HG02885 (cell line): ENCODE measurements at regions not wholly inside any gene's neighbourhood (a gene's known extent, or its start where the extent isn't known, plus 50 kb on each side); places are given as distances from the start of the nearest gene placed in this dataset.
"Not testable (repeated sequence)": the region's sequence is repeated elsewhere in the genome, so short reads cannot be mapped to it uniquely, and the experiment has no call there.

Experiments
- ATAC-seq: cut with Tn5 transposase; IDR thresholded peaks from one replicate; pipeline ENCODE4 v1.9.1; 2021; ENCODE audit warnings: mild to moderate bottlenecking; ENCODE audit not compliant: unreplicated experiment, poor library complexity

DNA sequence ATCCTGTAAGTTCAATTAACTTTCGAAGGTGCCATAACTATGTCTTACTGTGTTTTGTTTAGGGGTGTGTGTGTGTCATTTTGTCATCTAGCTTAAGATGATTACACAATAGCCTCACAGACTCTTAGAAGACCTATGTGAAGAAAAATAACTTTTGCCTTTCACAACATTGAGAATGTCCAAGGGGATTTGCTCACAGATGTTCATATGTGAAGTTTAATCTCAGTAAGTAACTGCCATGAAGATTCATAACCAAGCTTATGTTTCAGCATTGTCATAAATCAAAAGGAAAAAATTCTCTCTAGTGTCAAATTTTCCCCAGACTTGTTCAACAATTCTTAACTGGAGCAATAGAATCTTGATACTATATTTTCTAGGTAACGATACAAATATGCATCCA lies 226.1 kb upstream of the PRKD1 start:
- ATAC-seq, result no peak

DNA sequence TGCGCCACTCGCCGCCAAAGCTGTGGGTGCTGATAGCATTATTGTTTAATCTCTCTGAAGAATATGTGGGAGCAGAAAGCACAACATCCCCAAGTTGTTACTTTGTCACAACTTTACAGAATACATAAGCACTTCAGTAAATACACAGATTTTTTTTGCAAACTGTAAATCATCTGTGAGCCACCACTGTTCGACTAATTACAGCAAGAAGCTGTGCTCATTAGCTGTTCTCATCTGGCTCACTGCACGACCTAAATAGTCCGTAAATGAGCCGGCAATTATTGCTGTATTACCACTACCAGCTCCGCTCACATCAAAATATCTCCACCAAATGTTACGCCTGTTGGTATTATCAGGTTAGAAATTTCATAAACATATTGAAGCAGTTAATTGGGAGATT lies 228.9 kb upstream of the PRKD1 start:
- no peak for ATAC-seq

DNA sequence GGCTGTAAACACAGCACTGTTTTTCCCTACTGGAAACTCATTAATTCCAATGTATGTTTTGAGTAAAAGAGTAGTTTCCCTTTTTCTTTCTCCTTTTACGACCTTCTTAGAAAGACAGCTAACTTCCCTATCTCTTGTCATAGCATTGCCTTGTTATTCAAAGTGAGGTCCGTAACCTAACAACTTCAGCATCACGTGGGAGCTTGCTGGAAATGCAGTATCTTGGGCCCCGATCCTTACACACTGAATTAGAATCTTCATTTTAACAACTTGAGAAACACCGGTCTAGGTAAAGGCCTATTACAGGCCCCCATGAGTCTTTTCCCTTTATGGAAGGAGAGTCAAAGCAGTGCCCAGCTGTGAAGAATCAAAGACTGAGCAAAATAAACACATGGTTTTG lies 230.7 kb upstream of the PRKD1 start:
- no peak for ATAC-seq

DNA sequence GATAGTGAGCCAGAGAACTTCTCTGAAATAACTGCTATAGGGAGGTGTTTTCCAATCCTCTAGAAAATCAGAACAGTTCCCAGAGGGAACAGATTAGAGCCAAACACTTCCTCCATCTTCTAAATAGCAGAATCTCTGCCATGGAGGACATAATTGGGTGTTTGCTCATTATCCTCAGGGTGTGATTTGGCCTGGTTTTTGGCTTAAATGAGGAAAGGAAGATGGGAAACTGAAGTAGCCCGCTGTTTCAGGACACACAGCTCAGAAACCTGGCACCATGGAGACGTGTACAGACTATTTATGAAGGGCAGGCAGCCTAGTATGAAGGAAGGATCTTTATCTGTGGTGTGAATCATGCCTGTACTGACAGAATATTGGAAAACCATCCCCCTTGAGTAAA lies 231.7 kb upstream of the PRKD1 start:
- ATAC-seq, result no peak

DNA sequence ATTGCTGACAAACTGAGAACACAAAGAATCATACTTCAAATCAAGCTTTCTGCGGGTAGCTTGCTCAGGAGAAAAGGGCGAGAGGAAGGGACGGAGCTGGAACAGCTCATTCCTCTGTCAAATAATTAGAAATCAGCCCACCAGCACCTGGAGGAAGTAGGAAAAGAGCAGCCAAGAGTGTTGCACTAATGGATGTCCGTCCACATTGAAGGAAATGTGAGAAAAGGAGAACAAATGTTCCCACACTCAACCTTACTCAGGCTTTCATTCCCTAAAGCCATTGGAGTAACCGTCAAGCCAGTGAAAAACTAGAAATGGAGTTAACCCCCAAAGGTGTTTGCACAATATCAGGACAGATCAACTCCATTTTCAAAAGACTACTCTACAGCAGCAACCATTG lies 233.0 kb upstream of the PRKD1 start:
- ATAC-seq, result no peak

DNA sequence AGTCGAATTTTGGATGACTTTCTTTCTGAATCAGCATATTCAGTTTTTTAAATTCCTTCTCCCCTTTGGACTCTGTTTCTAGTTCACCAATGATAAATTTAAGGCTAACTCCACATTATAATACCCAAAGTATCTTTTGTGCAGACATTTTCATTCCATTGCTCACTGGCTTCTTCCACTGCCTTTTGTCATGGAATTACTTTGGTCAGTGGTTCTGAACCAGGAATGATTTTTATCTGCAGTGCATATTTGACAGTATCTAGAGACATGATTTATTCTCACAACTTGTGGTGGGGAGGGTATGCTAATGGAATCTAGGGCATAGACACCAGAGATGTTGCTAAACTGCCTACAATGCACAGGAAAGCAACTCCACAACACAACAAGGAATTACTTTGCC lies 234.4 kb upstream of the PRKD1 start:
- ATAC-seq, result no peak

DNA sequence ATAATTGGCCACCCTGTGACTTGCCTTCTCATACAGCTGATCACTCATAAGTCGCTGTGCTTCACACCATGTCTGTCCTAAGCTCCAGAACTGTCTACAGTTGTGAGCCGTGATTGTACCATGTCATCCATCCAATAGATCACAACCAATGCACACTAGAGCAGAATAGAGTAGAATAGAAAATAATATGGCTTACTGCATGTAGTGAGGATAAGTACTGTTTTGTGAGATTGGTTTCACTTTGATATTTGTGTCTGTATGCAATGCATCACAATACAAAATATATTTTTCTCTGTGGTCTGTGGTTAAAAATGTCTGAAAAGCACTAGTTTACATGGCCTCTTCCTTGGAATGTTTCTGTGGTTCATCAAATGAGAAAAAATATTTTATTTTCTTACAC lies 237.6 kb upstream of the PRKD1 start:
- no peak for ATAC-seq

DNA sequence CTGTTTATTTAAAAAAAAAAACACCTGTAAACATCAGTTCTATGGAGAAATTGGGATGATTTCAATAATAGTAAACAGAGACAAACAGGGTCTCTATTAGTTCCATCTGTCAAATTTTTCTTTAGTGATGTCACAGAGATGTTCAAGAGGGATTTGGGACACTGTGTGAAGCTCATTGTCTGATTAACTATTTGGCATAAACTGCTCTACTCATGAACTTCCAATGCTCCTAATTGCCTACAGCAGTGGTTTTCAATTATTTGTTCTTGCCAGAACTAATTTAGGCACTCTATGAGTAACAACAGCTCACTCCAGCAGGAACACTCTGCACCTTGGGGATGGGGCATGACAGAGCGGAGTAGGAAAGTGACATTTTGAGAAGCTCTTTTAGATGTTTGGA lies 250.1 kb upstream of the PRKD1 start:
- ATAC-seq, result no peak

DNA sequence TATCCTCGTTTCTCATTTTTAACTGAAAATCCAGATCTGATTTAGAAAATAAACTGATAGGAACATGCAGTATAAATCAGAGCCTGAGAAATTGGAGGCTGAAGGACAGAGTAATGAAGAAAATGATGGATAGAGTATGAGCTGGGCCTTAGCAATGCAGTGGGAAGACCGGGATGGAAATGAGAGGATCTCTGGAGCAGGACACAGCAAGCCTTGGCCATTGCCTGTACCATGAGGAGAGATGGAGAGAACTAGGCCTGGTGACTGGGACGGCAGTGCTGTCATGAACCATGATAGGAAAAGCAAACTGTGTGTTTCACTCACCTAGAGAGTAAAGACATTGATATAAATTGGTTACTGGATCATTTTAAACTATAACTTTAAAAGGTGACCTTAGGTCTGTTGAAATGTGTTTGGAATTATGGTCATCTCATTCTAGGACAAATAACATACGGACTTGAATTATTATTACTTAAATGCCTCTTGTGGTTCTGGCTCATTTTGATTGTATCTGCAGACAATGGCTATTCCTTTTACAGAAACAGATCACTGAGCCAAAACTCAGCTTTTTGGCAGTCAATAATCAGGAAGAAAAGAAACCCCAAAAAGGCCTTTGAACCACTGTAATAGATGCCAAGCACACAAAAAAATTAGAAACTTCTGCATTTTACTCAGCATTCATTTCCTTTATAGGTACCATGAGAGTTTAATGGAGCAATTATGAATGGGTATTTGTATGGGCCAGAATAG lies 251.9 kb upstream of the PRKD1 start:
- ATAC-seq, result no peak

DNA sequence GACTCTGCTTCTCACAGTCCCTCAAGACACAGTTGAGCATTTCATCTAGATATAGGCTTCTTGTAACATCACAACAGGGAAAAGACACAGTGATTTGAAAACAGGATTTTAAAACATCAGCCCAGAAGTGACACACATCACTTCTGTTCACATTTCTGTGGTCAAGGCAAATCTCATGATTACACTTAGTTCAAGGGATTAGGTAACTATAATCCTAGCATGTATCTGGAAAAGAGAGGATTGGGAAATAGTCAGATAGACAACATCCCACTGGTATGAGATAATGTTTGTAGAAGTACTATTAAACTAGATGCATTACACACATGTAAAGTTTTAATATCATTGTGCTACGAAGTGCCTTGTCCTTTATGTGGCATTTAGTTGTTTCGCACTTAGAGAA lies 252.6 kb upstream of the PRKD1 start:
- ATAC-seq, result no peak

DNA sequence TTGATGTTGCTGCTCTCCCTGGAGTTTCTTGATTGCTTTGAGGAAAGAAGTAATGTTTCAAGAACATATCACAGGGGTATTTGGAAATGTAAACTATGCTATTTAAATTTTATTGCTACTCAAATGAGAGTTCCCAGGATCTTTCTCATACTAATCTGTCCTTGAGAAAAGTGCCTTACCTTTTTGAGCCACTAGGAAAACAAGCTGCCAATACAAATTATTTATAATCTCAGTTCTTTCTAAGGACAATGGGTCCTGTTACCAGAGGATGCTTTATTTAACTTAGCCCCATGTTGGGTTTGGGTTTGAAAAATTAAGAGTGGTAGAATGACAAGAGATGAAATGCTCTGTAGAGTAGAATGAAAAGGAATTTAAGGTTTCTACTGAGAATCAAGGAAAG lies 258.2 kb upstream of the PRKD1 start:
- no peak for ATAC-seq

DNA sequence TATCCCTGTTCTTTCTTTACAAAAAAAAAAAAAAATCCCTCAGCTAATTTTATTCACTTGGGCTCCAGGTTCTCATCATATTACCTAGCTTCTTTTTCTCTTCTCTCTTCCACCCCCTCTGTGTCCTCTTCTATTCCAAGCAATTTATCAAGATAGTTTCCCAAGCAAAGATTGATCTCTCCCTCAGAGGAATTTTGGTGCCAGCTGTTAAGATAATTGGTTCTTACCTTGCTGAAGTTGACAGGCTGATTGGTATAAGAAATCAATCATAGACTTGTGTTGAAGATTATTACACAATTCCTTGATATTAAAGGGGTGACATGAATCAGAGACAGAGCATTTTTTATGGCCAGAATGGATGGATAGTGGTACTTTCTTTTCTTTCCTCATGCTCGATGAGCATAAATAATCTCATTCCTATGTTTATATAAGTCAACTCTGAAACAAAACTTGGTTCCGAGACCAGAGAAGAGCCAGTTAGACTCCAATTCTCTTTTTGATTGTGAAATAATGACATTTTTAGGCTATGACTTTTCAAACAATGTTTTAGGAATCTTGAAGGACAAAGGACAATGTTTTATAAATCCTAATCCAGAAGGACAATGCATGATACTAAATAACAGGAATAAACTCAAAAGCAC lies 264.1 kb upstream of the PRKD1 start:
- no peak for ATAC-seq

DNA sequence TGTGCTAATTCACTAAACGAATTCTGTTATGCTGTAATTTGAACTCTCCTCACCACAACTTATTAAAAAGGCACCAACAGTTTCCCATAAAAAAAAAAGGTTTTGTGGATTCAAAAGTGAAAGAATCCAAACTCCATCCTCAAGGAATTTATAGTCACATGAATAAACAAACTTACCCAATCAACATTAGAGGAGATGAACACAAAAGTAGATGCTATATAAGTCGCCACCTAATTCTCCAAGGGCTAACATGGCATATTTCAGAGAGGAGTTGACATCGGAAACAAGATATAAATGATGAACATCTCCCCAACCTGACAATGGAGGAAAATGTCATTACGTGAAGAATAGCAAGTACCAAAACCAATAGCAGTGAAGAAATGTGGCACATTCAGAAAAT lies 265.5 kb upstream of the PRKD1 start:
- no peak for ATAC-seq

DNA sequence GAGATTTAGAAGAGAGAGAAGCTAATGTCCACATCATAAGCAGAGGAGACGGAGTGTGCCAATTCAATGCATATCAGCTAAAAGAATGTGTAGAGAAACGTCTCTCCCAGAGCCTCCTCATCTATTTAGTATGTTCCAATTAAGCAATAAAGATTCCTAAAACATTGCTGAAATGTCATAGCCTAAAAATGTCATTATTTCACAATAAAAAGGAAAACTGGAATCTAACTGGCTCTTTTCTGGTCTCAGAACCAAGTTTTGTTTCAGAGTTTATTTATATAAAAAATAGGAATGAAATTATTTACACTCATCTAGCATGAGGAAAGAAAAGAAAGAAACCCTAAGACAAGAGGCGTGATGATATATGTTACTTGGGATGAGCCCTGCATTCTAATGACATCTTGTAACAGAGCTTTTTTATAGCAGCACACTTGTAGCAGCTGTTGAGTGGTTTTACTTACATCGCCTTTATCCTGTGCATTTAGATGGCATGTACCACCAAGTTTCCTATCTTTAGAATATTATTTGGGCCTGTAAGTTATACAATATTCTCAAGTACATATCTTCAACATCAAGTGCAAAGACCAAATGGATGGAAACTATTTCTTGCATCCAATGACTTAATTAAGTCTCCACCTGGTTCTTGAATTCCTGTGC lies 266.3 kb upstream of the PRKD1 start:
- ATAC-seq, result no peak

DNA sequence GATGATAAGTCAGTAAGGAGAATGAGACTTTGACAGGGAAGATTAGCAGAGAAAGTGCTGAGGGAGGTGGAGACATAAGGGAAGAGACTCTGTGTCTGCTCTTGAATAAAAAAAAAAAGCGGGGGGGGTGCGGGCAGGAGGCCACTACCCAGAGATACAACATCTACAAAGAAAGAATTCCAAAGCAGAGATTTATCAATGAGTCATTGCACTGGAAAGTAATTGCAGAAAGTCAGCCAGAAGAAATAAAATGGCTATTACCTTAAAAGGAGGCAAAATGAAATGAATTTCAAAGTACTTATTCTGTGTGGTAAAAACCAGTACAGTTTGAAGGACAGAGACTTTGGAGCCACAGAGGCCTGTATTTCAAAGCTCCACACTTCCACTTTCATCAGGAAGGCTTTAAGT lies 267.1 kb upstream of the PRKD1 start:
- no peak for ATAC-seq

DNA sequence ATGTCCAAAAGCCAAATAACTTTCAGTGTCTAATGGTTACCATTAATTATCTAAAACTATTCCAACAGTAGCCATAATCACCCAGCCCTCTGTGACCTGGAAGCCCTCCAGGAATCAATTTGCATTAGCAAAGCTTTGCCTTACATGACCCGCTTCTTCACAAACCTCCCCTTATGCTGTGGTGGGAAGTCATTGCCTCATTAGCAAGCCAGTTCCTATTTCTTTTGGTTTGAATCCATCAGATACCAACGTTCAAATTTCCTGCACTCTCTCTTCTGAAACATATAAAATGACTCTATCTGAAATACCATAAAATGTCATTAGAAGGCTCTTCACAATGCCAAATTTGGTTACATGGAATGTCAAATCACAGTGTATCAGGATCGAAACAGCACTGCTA lies 268.3 kb upstream of the PRKD1 start:
- ATAC-seq, result no peak

DNA sequence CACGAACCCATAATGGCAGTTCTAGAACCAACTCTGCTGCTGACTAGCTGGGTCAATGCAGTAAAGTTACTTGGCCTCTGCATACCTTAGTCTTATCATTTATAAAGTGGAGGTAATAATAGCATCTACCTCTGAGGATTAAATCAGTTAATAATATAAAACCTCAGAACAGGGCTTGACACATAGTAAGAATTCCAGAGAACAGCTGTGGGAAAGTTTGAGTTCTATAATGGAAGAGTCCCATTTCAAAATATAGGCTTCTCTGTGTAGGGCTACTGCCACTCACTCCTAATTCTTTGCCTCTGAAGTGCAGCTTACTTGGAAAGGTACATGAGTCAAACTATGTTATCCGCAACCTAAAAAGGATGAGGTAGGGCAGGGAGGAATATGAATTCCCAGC lies 269.2 kb upstream of the PRKD1 start:
- ATAC-seq, result no peak

DNA sequence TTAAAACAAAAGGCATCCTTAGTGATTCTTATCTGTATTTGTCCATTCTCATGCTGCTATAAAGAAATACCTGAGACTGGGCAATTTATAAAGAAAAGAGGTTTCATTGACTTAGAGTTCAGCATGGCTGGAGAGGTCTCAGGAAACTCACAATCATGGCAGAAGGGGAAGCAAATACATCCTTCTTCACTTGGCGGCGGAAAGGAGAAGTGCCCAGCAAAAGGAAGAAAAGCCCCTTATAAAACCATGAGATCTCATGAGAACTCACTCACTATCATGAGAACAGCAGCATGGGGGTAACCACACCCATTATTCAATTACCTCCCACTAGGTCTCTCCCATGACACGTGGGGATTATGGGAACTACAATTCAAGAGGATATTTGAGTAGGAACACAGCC lies 271.1 kb upstream of the PRKD1 start:
- ATAC-seq, result not testable (repeated sequence)

DNA sequence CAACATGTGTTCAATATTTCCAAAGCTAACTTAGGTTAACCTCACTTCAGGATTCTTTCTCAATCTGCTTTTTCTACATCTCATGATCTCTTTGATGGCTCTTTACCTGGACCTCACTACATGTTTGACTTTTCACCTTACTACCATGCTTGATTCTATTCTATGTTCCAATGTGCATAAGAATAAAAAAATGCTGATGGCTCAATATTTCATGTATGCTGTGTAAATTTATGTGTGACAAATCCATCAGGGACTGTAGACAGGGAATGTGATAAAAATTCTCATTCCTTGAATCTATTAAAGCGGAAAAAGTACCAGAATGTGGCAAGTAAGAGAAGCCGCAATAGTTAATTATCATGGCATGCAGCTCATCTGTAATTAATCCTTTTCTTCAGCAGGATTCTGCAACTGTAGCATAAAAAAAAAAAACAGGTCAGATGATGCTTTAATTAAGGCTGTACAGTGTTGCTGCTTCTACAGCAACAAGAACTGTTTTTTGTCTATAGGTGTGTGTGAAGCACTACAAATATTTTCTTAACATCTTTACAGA lies 276.9 kb upstream of the PRKD1 start:
- no peak for ATAC-seq

DNA sequence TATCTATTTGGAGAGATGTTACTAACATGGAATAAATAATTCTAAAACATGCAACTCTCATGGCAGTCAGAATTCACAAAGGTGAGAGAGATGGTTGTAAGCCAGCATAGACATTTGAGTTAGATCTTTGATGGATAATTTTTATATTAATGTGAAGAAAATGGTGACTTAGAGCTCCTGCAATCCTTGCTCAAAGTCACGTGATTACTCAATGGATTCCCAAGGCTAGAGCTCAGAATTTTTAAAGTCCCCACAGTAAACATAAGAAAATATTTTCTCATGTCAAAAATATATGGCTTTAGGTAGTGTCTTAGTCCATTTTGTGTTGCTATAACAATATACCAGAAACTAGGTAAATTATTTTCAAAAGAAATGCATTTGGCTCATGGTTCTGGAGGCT lies 281.5 kb upstream of the PRKD1 start:
- ATAC-seq, result no peak

DNA sequence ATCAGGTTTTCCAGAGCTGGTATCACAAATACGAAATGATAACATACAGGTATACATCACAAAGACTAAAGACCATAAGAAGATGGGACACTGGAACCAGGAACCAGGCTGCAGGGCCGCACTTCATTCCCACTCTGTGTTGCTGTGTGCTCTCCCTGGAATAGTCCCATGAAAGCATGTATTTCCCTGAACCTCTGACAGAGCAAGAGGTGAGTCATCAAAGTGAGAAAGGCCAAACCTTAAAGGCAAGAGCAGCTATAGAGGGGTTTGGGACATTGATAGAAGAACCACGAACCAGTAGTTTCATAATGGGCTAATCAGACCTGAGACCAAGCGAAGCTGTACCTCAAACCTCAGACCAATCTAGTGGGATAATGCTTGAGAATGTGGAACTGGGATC lies 283.0 kb upstream of the PRKD1 start:
- ATAC-seq, result no peak

DNA sequence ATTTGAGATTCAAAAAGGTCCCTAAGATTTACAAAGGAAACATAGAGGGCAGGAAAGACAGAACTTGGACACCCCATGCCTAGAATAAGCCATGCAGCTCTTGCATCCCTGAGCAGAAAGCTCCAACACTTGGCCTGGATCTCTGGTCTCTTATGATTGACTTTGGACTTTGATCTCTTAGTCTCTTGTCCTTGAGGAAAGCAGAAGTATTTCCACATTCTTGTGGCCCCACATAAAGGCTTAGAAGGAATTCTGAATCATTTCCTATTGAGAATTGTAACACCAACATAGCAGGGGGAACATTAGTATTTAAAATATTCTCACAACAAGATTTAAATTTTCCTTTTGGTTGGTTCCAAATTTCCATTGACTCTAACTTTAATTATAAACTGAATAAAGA lies 283.7 kb upstream of the PRKD1 start:
- ATAC-seq, result no peak
